Activated CD4-positive, CD25-positive, alpha-beta regulatory T cell treated with anti-CD3 and anti-CD28 coated beads, Interleukin-2, amount 50 U/mL, for 16 hours (primary cell): ENCODE measurements at regions not wholly inside any gene's neighbourhood (a gene's known extent, or its start where the extent isn't known, plus 50 kb on each side); places are given as distances from the start of the nearest gene placed in this dataset.
"Not testable (repeated sequence)": the region's sequence is repeated elsewhere in the genome, so short reads cannot be mapped to it uniquely, and the experiment has no call there.

Source experiments
- DNase-seq: peaks from one replicate; pipeline ENCODE4 v3.0.0-alpha.2; 2020; ENCODE audit warnings: low read depth, low spot score

DNA sequence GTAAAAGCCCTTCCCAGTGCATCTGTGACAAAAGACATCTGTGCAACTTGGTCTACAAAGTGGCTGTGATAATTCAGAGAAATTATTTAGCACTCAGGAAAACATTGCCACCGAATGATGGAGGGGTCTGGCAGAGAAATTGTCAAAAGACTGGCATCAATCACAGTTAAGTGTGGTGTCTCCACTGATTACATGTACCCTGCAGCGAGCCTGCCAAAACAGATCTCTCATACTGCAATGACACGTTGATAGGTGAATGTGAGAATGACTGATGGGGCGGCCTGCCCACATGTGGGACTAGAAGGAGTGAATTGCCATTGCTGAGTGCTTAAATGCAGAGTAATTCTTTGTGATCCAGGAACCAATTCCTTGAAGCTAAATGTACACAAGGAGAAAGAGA, 136.4 kb upstream of the PCSK5 start:
- DNase-seq = no peak

DNA sequence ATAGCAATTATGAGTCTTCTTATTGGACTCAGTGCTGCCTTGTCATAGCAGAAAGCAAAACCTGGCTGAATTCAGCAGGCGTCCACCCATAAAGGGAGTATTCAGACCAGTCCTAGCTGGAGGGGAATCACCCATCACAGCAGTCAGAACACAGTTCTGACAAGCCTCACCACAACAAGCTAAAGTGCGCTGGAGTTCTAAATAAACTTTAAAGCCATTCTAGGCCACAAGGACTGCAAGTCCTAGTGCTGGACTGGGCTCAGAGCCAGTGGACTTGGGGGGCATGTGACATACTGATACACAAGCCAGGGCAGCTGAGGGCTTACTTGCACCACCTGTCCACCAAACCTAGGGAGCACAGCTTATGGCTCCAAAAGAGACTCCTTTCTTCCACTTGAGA, 115.3 kb upstream of the PCSK5 start:
- DNase-seq = no peak

DNA sequence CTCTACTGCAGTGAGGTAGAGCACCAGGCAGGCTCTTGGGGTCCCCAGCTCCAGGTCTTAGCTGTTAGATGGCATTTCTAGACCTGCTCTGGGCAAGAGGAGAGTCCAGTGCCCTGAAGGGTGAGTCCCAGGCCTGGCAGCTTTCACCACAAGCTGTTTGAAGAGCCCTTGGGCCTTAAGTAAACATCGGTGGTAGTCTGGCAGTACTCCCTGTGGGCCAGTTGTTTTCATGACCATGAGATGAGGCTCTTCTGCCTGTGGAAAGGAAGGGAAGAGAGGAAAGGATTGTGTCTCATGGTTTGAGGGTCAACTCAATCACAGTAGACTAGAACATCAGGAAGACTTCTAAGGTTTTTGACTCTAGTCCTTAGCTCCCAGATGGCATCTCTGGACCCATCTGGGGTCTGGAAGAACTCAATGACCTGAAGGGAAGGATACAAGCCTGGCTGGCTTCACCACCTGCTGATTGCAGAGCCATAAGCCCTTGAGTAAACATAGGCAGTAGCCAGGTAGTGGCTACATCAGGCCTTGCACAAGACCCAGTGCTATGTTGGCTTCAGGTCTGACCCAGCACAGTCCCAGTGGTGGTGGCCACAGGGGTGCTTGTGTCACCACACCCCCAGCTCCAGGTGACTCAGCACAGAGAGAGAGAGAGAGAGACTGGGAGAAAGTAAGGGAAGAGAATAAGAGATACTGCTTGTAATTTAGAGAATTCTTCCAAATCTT, 114.3 kb upstream of the PCSK5 start:
- DNase-seq = no peak

DNA sequence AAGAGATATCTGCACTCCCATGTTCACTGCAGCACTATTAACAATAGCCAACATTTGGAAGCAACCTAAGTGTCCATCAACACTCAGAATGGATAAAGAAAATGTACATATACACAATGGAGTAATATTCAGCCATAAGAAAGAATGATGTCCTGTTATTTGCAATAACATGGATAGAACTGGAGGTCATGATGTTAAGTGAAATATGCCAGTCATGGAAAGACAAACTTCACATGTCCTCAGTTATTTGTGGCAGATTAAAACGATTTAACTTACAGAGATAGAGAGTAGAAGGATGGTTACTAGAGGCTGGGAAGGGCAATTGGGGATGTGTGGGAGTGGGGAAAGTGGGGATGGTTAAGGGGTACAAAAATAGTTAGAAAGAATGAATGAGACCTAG, 110.3 kb upstream of the PCSK5 start:
- DNase-seq = no peak

DNA sequence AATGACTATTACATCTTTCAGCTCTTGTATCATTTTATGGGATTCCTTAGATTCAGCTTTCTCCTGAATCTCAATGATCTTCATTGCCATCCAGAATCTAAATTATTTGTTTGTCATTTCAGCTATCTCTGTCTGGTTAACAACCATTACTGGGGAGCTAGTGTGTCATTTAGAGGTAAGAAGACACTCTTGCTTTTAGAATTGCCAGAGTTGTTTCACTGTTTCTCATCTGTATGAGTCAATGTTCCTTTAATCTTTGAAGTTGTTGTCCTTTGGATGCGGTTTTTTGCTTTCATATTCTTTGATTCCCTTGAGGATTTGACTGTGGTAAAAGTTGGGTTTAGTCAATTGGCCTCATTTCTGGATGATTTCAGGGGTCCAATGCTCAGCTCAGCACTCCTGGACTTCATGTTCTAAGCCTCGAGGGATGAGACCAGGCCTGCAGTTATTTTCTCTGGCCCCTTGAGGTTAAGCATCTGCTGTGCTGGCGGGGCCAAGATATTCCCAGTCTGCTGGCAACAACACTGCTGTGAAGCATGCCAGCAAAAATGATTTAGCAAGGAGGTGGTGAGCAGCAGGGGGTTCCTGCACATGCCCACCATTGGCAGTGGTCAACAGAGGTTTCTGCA, 102.4 kb upstream of the PCSK5 start:
- DNase-seq = no peak

DNA sequence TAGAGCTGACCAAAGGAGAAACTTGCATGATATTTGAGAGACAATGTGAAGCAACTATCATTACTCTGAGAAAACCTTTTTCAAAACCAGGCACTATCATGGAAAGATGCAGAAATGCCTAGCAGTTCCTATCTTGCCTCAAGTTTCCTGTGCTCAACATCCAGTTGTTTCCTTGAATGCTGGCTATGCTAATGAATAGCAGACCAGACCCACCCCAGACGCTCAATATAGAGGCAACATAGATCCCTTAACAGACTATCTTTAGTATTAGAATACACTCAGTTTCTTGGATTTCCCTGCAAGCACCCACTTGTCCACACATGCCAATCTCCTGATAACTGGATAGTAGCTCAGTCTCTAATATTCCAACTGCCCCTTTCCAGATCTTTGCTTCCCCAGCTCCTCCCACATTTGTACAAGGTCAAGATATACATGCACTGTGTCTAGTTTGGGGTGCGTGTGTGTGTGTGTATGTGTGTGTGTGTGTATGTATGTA, 93.3 kb upstream of the PCSK5 start:
- DNase-seq = no peak

DNA sequence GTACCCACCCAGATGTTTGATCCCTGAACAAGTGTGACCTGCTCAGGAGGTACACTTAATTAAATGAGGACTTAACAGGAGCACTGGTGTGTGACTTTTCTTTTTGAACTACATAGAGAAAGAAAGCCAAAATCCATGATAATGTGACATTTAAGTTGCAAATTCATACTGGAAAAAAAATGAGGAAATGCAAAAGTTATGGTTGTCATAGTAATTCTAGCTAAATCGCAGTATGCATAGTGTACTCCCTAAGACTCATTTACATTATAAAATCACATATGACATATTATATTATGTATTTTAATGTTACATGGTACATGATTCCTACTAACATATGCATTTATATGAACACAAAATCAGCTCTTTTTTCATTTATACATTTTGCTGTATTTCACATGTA, 92.0 kb upstream of the PCSK5 start:
- DNase-seq = no peak

DNA sequence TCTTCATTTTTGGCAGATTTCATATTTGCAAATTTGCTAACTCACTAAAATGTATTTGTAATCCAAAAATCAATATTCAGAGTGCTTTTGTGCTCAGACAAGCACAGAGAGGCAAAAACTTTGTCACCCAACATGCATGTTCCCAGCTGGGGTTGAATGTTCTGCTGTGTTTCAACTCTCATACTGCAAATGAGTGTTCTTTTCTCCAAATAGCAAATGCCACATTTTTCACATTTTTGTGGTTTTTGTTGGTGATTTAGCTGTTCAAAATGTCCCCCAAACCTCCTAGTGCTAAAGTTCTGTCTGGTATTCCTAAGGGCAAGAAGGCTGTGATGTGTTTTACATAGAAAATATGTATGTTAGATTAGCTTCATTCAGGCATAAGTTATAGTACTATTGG, 87.3 kb upstream of the PCSK5 start:
- no peak for DNase-seq

DNA sequence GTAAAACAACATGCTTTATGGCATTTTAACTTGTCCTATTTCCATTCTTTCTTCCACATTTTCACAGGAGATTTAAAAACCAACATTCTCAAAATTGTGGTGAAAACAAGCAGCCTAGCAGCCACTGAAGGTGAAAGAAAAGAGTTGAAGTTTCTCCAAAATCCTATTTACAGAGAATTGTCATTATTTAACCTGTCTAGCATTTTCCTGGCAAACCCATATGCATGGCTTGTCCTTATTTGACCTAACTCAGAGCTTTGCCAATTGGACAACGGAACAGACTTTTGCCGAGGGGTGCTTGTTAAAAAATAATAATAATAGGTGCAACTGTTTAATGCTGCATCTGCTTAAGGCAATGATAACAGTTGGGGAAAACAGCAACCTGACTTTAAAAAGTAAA, 80.4 kb upstream of the PCSK5 start:
- no peak for DNase-seq

DNA sequence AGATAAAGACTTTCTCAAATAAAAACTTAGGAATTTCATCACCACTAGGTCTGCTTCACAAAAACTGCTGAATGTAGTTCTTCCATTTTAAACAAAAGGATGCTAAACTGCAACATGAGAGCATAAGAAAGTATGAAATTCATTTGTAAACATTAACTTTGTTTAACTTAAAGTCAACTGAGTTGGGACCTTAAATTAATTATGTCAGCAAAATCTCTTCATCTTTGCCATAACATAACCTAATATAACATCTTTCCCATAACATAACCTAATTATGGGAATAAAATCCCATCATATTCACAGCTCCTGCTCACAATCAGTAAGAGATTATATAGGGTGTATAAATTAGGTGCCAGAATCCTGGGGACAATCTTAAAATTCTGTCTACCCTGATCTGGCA, 78.8 kb upstream of the PCSK5 start:
- no peak for DNase-seq

DNA sequence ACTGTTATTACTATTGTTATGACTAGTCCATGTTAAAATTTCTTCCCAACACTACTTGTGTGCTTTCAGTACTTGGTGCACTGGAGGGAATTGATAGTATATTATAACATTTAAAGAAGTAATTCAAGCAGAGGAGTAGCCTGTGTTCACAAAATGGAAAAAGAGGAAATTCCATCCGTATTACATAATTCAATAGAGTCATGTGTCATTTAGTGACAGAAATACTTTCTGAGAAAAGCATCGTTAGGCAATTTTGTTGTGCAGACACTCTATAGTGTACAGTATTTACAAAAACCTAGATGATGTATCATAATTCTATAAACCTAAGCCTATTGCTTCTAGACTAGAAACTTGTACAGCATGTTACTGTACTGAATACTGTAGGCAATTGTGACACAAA, 78.3 kb upstream of the PCSK5 start:
- no peak for DNase-seq

DNA sequence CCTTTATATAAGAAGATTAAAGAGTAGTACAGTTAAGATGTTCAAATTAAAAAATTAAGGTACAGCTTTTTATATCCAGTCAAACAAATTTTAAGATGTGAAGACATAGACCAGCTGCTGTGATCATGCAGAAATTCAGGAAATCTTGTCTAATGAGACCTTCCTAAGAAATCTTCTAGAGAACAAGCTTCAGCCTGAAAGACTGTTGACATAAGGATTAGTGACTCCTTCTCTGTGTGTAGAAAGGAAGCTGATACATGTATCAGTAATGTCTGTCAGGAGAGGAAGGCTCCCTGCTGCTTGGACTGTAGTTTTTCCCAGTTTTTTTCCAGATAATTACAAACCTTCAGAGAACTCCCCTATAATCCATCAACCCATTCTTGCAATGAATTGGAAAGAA, 75.8 kb upstream of the PCSK5 start:
- DNase-seq = no peak

DNA sequence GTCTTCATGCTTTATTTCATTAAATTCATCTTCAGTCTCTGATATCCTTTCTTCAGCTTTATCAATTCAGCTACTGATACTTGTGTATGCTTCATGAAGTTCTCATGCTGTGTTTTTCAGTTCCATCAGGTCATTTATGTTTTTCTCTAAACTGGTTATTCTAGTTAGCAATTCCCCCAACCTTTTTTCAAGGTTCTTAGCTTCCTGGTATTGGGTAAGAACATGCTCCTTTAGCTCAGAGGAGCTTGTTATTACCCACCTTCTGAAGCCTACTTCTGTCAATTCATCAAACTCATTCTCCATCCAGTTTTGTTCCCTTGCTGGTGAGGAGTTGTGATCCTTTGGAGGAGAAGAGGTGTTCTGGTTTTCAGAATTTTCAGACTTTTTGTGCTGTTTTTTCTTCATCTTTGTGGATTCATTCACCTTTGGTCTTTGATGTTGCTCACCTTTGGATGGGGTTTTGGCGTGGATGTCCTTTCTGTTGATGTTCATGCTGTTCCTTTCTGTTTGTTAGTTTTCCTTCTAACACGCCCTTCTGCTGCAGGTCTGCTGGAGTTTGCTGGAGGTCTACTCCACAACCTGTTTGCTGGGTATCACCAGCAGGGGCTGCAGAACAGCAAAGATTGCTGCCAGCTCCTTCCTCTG, 69.9 kb upstream of the PCSK5 start:
- not testable (repeated sequence) for DNase-seq

DNA sequence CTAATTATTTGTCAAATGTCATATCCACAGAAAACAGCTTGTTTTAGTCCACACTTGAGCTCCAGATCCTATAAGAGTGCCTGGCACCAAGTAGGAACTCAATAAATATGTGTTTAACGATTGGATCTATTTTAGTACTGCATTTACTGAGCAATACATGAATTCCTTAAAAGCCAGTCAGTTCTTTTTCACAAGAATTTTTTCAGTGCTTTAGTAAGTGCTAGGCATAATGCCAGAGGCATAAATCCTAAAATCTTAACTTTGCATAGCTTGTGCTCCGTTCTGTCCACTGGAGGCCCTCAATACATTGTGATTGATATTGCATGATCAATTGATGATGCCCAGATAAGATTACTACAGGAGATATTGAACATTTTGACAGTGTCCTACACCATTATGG, 67.3 kb upstream of the PCSK5 start:
- no peak for DNase-seq

DNA sequence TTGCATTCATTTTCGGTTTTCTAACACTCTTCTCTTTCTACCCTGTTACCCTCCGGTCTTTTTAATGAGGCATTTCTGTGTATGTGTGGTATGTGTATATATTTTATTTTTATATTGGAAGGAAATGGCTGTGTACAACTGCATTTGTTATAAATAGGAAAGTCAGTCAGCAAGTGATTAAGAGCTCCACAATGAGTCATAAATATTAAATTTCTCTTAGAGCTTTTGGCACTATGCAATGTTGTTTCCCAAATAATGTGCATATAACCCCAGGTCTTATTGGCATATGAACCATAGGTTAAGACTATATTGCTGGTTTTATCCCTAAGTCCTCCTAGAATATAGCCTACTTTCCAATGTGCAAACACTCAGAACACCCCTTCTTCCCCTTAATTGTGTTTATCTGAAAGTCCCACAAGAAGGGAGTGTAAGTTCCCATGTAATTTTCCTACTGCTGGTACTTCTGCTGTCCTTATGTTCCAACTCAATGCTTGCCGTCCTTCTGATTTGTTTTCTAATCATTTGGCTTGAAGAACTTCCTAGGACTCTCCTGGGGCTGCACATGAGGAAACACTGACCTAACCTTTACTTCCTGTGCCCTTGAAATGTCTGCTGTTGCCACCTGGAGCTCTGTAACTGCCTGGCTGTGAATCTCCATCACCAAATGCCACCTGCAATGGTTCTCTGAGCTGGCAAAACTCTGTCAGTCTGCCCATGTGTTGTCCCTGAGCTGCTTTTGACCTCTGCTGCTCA, 65.5 kb upstream of the PCSK5 start:
- DNase-seq = no peak

DNA sequence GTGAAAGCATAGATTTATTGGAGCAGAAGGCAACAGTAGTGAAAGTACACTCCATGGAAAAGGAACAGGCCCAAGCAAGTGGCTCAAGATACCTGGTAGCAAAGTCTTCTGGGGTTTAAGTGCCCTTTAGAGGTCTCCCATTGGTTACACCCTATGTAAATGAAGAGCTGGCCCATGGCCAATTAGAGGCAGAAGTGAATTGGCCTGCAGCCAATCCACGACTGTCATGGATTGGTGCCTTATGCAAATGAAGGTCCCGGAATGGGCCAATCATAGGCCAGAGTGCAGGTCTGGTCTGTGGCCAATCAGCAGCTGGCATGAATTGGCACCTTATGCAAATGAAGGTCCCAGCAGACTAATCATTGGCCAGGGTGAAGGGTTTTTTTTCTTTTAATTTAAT, 64.2 kb upstream of the PCSK5 start:
- no peak for DNase-seq

DNA sequence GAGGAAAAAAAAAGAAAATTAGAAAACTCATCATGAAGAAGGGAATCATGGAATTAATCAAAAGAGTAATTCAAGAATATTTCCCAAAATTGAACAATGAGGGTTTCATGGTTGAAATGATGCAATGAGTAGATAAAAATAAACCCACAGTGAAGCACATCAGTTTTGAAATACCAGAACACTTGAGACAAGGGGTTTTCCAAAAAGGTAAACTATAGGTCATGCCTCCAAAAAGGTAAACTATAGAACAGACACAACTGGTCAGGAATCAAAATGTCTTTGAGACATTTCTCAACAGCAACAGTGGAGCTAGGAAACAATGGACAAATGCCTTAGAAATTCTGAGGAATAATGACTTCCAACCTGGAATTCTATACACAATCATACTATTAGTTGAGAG, 60.2 kb upstream of the PCSK5 start:
- no peak for DNase-seq

DNA sequence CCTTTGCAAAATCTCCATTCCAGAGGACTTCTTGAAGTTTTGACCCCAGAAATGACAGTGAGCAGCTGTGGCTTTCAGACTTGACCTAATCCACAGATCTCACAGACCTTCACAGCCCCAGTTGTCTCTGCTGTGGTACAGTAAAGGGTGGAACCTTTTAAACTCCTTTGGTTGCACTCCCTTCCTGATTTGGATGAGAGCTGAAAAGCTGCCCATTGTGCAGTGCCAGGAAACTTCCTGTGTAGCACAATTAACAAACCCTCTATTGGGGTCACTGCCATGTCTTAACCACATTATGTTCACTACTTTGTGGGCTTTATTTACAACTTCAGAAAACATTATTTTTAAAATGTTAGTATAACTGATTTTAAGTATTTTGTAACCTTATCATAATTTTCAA, 56.7 kb upstream of the PCSK5 start:
- no peak for DNase-seq

DNA sequence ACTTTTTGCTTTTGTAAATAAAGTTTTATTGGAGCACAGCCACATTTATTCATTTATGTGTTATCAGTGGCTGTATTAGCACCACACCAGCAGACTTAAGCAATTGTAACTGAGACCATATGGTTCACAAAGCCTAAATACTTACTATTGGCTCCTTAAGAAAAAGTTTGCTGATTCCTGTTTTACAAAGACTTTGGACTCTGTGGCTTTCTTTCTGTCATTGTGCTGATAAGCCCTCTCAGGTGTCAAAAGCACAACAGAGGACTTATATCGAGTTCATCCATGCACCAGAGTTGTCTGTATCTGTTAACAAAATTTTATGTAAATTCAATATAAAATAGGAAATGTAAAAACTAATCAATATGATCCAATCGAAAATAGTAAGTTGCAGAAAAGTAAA, 55.6 kb upstream of the PCSK5 start:
- no peak for DNase-seq
